CD4-positive, alpha-beta T cell treated with Interferon alpha-2 for 1 hour (primary cell): ENCODE measurements at regions not wholly inside any gene's neighbourhood (a gene's known extent, or its start where the extent isn't known, plus 50 kb on each side); places are given as distances from the start of the nearest gene placed in this dataset.

Experiments
- DNase-seq, 2 donors: peaks; one replicate each; pipeline ENCODE4 v3.0.0-alpha.2; 2020 to 2022

- DNase-seq: peak in 1 of 2 donors; percentile 62
Measured at GRCh38 chr22:46054091-46055073, 77.4 kb upstream of the WNT7B start.

- no peak for DNase-seq
Measured at GRCh38 chr22:46055181-46055875, 78.4 kb upstream of the WNT7B start.

GRCh38 chr22:46055911-46056545 lies 79.1 kb upstream of the WNT7B start:
- DNase-seq: no peak

GRCh38 chr22:46056546-46057245 lies 79.7 kb upstream of the WNT7B start:
- no peak for DNase-seq

GRCh38 chr22:46057246-46058090 lies 80.5 kb upstream of the WNT7B start:
- no peak for DNase-seq

GRCh38 chr22:46058091-46058420 lies 81.1 kb upstream of the WNT7B start:
- DNase-seq: peak; percentile 60 to 79

GRCh38 chr22:46058591-46059519 lies 81.9 kb upstream of the WNT7B start:
- no peak for DNase-seq

GRCh38 chr22:46060292-46061123 lies 83.5 kb upstream of the WNT7B start:
- no peak for DNase-seq

- no peak for DNase-seq
Measured at GRCh38 chr22:46061124-46061500, 84.2 kb upstream of the WNT7B start.

GRCh38 chr22:46061501-46062231 lies 84.7 kb upstream of the WNT7B start:
- DNase-seq: no peak

- no peak for DNase-seq
Measured at GRCh38 chr22:46062232-46062615, 85.3 kb upstream of the WNT7B start.

- no peak for DNase-seq
Measured at GRCh38 chr22:46062971-46063631, 86.1 kb upstream of the WNT7B start.

GRCh38 chr22:46063846-46064227 lies 86.5 kb upstream of the PPARA start:
- no peak for DNase-seq

- no peak for DNase-seq
Measured at GRCh38 chr22:46064228-46064965, 85.9 kb upstream of the PPARA start.

- DNase-seq: no peak
Measured at GRCh38 chr22:46064966-46065666, 85.2 kb upstream of the PPARA start.

- DNase-seq: no peak
Measured at GRCh38 chr22:46065691-46066454, 84.5 kb upstream of the PPARA start.

- DNase-seq: no peak
Measured at GRCh38 chr22:46066691-46067090, 83.6 kb upstream of the PPARA start.
